GM03348 (cell line): ENCODE measurements at regions not wholly inside any gene's neighbourhood (a gene's known extent, or its start where the extent isn't known, plus 50 kb on each side); places are given as distances from the start of the nearest gene placed in this dataset.
"Not testable (repeated sequence)": the region's sequence is repeated elsewhere in the genome, so short reads cannot be mapped to it uniquely, and the experiment has no call there.

Experiments used
- DNase-seq: peaks from one replicate; pipeline ENCODE4 v3.0.0; 2012; ENCODE audit warnings: low spot score

DNA sequence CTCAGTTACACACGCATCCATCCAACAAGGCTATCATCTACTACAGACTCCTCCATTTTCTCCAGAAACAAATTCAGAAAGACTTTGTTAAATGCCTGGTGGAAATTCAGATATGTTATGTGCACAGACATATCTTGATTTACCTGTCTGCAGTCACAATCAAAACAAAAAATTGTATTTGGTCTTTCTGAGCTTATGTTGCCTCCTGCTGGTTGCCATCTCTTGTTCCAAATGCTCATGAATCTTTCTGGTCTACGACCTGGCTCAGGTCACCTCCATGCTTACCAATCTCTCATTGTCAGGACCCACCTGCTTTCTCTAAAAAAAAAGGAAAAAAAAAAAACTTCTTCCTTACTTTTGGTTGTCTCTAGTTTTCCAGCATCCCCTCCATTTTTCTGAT is 169.2 kb upstream of the PLXNC1 start:
- no peak for DNase-seq

DNA sequence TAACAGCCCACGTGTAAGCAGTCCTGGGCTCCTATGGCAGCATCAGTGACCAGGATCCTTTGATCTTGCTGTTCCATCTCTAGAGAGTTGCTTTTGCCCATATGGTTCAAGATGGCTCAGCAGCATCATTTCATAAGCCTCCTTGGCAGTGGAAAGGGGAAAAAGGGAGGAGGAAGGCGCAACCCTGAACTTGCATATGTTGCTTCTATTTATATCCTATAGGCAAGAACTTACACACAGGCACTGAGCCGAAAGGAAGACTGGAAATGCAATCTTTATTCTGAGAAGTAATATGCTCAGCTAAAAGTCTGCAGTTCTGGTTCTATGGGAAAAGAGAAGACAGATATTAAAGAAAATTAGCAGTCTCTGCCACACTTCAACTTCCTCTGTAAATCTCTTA is 167.7 kb upstream of the PLXNC1 start:
- DNase-seq: no peak

DNA sequence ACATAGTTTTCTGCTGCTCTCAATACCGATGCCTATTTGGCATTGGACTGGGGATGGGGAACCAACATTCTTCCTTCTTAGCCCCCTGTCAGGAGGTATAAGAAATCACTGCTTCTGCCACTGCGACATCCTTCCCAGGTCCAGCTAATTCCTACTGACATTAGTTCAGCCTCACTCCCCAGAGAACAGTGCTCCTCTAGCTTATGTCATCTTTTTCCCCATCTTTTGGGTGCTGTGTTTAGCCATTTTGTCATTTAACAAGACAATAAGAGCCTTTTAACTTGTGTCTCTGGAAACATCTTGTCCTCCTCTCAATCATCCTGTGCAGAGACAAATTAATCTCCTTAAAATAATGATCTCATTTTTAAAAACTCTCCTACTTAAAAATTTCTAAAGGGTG is 167.0 kb upstream of the PLXNC1 start:
- DNase-seq: no peak

DNA sequence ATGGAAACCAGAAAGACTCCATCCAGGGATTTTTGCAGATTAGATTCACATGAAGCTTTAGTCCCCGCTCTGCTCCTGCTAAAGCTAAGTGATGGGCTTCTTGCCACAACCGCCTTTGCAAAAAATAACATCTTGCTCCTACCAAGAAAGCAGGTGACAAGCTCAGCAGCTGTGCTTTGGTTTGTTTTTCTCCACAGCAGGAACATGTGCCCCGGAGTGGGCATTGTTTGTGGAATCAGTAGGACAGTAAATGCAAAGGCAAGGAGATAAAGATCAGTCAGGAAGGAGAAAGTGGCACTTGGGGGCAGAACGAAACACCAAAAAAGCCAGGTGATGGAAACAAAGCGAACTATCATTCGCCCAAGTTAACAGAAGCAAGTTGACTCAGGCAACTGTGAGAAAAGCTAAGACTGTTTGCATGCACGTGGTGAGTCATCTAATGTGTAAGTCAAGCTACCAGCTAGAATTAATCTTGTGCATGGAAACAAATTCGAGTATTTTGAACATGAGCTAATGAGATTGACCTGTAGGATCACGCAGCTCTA is 165.5 kb upstream of the PLXNC1 start:
- DNase-seq: no peak

DNA sequence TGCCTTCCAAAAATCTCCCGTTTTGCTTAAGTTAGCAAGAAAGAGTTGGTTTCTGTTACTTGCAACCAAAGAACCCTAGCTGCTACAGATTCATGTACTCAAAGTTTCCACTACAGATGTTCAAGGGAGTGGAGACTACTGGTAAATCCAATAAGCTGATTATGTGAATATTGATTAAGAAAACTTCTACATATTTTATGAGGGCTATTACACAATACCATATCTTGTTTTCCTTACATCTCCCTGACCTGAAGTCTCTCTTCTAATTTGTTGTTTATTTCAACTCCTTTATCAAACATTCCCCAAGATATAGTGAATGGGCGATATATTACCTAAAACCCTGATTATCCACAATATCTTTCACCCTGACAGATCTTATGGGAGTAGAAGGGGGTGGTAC is 164.4 kb upstream of the PLXNC1 start:
- no peak for DNase-seq

DNA sequence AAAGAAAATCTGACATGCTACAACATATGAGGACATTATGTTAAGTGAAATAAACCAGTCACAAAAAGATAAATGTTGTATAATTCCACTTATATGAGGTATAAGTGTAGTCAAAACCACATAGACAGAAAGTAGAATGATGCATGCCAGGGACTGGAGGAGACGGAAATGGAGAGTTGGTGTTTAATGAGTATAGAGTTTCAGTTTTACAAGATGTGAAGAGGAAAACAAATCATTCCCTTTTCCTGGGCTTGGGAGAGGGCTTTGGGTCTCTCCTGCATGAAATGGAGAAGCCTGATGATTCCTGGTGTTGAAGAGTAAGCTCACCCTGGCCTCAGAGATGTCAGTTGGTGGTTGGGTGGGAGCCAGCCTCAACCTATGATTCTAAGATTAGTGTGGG is 158.4 kb upstream of the PLXNC1 start:
- no peak for DNase-seq

DNA sequence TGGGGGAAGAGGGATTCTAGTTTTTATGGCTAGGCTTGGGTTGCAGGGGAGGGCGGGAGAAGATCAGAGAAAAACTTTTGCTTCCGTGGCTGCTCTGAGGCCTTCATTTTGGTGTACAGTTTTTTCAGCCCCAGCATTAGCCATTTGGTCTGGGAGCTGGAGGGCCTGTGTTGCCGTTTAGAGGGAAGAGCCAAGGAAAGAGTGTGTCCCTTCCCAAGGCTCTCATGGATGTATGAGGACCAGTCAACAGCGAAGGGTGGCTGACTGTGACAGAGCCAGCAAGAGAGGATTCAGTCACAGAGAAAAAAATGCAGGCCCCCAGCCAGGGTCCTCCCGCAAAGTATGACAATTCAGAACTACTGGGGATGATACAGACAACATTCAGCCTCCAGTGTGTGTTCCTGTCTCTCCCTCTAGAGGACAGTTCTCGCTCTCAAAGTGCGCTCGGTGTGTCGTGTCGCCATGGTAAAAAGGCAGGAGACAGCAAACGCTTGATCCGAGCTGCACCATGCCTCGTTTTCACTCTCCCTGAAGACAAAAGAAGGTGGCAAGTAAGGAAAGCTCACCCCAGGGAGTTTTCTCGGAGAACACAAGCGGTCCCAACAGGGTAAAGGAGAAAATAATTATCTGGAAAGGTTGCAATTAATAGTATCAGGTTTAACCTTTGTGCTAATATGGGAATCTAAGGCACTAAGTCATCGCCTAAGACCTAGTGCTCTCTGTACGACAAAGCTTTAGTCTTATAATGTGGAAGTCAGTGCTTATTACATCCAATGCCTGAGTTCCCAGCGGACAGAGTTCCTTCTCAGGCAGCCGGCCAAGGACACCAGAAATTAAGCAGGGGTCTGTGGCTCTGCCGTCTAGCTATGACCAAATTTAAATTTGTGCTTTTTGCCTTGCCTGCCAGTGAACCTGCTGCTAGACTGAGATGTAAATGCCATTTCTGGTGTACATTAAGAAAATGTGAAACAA is 157.3 kb upstream of the PLXNC1 start:
- DNase-seq: peak; percentile 74

DNA sequence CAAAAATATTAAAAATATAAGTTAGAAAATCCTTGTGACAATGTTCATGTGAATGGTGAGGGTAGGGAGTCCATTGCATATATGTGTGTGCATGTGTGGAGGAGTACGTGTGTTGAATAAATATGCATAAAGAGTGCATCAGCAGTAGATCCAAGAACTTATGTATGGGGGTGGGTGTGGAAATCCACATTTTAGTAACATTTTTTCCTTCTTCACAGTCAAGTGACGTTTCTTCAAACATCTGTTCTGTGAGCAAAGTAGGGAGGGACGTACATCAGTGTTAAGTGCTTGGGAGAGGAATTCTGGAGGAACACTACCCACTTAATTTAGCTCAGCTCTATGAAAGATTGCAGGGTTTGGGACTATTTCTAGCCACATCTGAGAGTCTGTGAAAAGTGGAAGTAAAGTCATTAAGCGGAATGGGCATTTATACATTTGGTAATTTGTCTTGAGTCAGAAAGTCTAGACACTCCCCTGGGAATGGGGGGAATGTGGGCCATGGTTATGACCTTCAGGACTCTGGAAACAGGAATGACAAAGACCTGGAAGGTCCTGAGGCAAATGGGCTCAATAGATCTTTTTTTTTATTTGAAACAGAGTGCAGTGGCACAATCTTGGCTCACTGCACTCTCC is 156.4 kb upstream of the PLXNC1 start:
- DNase-seq: no peak

DNA sequence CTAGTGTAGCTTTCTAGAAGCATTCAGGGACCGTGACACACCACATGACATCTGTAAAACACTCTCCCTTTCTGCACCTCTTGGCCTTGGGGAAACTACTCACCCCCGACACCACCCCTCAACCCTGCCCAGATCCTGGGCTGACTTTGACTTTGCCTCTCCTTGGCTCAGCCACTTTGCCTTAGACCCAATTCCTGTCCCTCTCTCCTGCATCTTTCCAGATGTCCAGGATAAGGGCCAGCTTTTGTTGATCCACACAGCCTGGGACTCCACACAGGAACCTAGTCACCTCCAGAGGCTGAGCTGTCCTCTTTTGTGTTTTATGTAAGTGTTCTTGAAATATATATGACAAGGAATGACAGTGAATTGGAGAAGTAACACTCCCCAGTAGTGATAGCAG is 153.7 kb upstream of the PLXNC1 start:
- DNase-seq: no peak

DNA sequence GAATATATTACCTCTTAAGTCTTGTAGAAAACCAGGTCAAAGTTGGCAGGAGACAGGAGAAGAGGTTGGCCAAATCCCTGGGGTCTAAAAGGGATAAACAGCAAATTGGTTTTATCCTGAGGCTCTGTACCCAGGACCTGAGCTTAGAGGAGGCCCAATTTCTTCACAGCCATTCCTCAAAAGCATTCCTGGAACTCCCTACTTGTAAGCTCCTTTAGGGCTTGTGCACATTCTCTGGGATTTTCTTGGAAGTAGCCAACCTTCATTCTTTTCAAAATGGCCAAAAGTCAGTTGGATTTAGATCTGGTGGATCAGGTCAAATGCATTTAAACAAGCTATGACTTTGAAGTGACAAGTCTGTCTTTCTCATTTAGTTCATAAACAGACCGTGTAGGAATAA is 152.1 kb upstream of the PLXNC1 start:
- no peak for DNase-seq

DNA sequence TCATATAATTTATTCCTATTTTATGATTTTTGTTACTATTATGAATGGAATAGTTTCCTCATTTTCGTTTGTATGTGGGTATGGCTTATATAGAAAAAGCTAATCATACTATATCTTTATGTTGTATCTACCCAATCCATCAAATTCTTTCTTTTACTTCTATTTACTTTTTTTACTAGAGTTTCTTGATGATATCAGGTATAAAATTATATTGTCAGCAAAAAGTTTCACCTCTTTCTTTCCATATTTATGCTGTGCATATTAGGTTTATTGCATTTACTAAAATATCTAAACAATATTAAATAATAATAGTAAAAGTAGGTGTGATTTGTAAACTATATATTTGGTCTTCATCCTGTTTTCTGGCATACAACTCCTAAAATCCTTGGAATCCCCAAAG is 146.7 kb upstream of the PLXNC1 start:
- no peak for DNase-seq

DNA sequence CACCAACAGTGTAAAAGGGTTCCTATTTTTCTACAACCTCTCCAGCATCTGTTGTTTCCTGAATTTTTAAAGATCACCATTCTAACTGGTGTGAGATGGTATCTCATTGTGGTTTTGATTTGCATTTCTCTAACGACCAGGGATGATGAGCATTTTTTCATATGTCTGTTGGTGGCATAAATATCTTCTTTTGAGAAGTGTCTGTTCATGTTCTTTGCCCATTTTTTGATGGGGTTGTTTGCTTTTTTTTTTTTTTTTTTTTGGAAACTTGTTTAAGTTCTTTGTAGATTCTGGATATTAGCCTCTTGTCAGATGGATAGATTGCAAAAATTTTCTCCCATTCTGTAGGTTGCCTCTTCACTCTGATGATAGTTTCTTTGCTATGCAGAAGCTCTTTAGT is 145.5 kb upstream of the PLXNC1 start:
- DNase-seq: not testable (repeated sequence)

DNA sequence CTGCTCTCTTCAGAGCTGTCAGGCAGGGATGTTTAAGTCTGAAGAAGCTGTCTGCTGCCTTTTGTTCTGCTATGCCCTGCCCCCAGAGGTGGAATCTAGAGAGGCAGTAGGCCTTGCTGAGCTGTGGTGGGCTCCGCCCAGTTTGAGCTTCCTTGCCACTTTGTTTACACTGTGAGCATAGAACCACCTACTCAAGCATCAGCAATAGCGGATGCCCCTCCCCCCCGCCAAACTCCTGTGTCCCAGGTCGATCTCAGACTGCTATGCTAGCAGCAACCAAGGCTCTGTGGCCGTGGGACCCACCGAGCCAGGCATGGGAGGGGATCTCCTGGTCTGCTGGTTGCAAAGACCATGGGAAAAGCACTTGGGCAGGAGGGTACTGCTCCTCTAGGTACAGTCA is 140.5 kb upstream of the PLXNC1 start:
- DNase-seq: not testable (repeated sequence)

DNA sequence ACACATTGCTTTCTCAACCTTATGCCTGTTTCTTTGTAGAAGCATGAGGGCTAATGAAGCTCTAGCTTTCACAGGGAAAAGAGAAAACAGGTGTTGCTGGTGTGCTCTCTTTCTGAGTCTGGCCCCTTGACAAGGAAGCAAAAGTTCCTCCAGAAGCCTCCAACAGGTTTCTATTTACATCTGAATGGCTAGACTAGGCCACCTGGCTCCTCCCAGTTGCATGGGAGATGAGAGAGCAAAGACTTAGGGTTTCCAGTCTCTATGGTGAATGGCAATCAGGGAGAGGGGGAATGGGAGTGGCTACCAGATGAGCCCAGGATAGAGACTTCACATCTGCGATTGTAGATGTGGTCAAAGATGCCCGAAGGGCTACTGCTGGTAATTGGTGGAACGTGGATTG is 138.1 kb upstream of the PLXNC1 start:
- DNase-seq: no peak

DNA sequence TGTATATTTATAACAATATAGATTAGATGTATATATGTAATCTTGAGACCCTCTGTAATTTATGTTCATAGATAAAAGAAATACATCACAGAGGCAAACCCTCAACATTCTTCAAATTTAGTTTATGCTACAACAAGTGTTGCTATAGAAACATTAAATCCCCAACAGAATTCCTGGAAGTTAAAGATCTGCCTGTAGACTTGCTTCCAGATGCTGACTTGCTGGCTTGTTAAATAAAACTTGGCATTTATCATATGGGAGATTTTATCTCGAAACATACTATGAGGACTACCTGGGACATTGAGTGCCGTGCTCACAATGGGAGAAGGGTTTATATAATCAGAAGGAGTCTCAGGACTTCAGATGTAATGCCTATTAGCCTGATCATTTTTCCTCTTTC is 136.3 kb upstream of the PLXNC1 start:
- DNase-seq: no peak

DNA sequence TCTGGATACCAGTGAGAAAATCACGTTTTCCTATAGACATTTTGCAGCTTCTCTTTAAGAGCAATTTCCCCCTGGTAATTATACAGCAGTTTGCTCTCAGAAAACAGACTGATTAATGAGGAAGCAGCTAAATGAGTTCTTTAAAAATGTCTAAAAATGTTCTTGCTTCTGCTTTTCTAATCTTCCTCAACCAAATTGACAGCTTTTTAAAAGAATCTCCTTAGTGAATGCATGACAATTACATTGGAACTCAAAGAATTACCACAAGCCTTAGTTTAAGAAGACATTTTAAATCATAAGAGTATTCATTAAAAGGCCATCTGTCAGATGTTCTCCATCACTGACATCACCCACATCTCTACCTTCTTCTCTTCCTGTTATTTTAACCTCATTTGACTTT is 135.8 kb upstream of the PLXNC1 start:
- DNase-seq: no peak

DNA sequence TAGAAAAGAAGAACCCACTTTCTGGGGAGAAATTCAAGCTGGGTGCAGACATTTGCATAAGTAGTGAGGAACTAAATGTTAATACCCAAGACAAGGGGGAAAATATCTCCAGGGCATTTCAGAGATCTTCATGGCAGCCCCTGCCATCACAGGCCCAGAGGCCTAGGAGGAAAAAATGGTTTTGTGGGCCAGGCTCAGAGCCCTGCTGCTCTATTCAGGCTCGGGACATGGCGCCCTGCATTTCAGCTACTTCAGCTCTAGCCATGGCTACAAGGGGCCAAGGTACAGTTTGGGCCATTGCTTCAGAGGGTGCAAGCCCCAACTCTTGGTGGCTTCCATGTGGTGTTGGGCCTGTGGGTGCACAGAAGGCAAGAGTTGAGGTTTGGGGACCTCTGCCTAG is 131.1 kb upstream of the PLXNC1 start:
- not testable (repeated sequence) for DNase-seq

DNA sequence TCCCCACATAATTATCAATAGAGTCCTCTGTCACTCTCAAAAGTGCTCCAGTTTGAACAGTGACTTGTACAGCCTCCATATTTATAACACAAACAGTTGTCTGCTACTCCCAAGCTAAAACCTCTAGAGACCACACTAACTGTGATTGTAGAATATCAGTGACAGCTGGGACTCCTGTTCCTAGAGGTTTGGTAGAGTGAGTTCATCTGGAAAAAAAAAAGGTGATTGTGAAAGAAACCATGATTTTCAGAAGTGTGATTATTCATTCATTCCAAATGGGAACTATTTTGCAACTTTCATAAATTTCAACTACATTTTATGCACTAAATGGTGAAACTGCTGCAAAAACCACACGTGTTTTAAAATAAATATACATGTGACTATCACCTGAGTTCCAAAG is 128.0 kb upstream of the PLXNC1 start:
- DNase-seq: no peak

DNA sequence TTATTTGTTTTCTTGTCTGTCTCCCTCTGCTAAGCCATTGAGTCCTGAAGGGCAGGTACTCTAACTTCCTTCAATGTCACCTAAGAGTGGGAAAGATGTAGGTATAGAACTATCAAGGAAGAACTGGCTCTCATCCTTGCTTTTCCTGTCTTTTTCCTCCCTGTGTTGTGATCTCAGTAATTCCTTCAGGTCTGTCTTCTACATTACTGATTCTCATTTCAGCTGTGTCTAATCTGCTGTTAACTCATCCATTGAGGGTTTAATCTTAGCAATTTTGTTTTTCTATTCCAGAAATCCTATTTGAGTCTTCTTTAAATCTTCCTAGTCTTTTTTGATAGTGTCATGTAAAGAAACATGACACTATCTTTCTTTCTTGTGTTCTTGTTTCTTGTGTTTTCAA is 124.5 kb upstream of the PLXNC1 start:
- DNase-seq: no peak

DNA sequence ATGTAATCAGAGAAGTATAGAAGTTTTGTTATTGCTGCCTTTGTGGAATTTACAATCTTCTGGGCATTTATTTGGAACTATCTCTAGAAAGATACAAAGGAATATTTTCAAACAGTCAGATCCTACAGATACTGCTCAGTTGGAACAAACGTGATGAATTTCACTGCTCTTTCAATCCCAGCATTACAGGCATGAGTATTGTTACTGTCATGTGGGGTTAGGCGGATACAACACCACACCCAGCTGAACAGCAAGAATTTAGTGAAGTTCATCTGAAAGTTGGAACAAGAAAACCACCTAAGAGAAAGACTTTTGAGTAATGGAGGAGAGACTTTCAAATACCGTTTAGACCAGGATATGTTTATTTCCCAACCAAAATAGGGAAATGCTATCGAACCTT is 123.3 kb upstream of the PLXNC1 start:
- no peak for DNase-seq

DNA sequence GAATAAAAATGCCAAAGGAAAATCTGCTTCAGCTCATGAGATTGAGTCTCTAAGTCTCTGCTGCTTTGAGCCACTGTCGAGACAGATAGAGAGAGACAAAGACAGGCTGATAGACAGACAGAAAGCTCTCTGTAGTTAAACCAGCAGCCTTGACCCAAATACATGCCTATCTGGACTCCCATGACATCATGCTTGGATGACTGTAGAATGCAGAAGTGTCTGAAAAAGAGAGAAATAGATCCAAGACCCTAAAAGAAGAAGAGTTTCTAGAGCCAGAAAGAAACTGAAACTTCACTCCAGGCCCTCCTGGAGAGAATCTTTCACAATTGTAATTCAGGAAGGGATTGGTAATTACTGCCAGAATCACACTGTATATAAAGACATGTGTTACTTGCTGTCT is 122.6 kb upstream of the PLXNC1 start:
- no peak for DNase-seq

DNA sequence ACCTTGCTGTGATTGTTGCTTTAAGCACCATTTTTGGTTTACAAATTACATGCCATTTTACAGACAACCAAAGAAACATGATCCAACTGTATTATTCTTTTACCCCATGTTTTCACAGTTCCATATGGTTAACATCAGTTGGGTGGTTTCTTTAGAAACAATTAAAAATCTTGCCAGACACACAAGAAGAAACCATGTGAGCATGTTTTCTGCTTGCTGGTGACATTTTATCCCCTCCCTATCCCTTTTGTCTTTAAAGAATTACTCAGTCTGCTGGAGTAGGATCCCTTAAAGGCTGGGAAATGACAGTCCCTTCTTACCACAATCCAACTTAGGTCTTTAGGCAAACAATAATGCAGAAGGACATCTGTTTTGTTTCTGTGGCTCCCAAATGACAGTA is 121.8 kb upstream of the PLXNC1 start:
- DNase-seq: no peak

DNA sequence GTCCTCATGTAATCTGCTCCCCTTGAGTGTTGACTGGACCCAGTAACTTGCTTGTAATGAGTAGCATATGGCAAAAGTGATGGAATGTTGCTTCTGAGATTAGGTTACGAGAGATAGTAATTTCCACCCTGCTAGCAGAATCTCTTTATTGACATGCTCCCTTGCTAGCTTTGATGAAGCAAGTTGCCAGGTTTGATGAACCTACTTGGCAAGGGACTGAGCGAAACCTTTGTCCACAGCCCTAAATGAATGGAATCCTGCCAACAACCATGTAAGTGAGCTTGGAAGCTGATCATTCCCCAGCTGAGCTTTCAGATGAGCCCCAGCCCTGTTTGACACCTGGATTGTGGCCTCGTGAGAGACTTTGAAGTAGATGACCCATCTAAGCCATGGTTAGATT is 120.8 kb upstream of the PLXNC1 start:
- DNase-seq: no peak
